HepG2 (cell line): ENCODE measurements at regions not wholly inside any gene's neighbourhood (a gene's known extent, or its start where the extent isn't known, plus 50 kb on each side); places are given as distances from the start of the nearest gene placed in this dataset.

Source experiments
- ATAC-seq: fragments of 200-7000 bp; cut with Tn5 transposase; 3 replicates; pipeline ENCODE4 v1.9.1; 2020; ENCODE audit warnings: mild to moderate bottlenecking, moderate library complexity
- BruUV-seq: library from RNA; stranded (reverse); fragments of 400-500 nt; replicated peaks from 2 replicates; lab custom pipeline; 2021; lab: Mats Ljungman, UMichigan
- CTCF ChIA-PET: fragments of 300-600 bp; formaldehyde crosslinking; extraction: SDS; loops from one replicate; lab custom pipeline; 2021; ENCODE audit warnings: low total read pairs, inconsistent platforms, low intra/inter-chr PET ratio; lab: Yijun Ruan, JAX
- POLR2A ChIA-PET: fragments of 350-600 bp; sonication (Branson Sonifier 250); formaldehyde crosslinking; loops from one replicate; lab custom pipeline; 2020; ENCODE audit warnings: antibody characterized with exemption, inconsistent platforms; lab: Yijun Ruan, JAX
- DNase-seq: peaks from one replicate; pipeline ENCODE4 v3.0.0-alpha.2; 2015; ENCODE audit warnings: low spot score
- FAIRE-seq: peaks from 3 replicates; lab custom pipeline; 2011; peaks lifted over from hg19 to GRCh38; lab: Jason Lieb, UNC
- H2AFZ ChIP-seq: one replicate; pipeline ENCODE4 v1.6.1; 2011; ENCODE audit warnings: low read length, inconsistent platforms
- H3K27ac ChIP-seq: fragments of 300-600 bp; 3 replicates; pipeline ENCODE4 v1.8.0; 2011; ENCODE audit warnings: mixed run types, mild to moderate bottlenecking, mixed read lengths, low read length, inconsistent platforms; ENCODE audit not compliant: insufficient read depth; ENCODE audit errors: extremely low read length
- H3K27me3 ChIP-seq, 2 experiments: fragments of 200-600 bp in 1 of 2; 2 replicates in 1 of 2; 3 replicates in 1 of 2; pipeline versions ENCODE4 v1.6.0 to v1.8.0; 2011; ENCODE audit warnings: low read length in 2 of 2, mild to moderate bottlenecking in 2 of 2, moderate library complexity in 2 of 2, inconsistent platforms in 1 of 2; ENCODE audit not compliant: insufficient read depth in 2 of 2, control insufficient read depth in 1 of 2
- H3K36me3 ChIP-seq, 2 experiments: fragments of 200-600 bp in 1 of 2; replicated peaks in 1 of 2; 2 replicates in 1 of 2; 3 replicates in 1 of 2; pipeline versions ENCODE4 v1.5.1 to v1.8.0; 2011; ENCODE audit warnings: low read length in 2 of 2, inconsistent platforms in 1 of 2; ENCODE audit not compliant: insufficient read depth in 2 of 2, control insufficient read depth in 1 of 2
- H3K4me1 ChIP-seq: 2 replicates; pipeline ENCODE4 v1.5.1; 2012; ENCODE audit warnings: low read length, inconsistent platforms; ENCODE audit not compliant: insufficient read depth
- H3K4me2 ChIP-seq: 2 replicates; pipeline ENCODE4 v1.6.0; 2011; ENCODE audit warnings: low read depth, low read length, inconsistent platforms
- H3K4me3 ChIP-seq, 3 experiments: fragments of 200-600 bp in 1 of 3; sonication (generic), shearing (Covaris generic) in 1 of 3; replicated peaks in 1 of 3; 2 replicates each; pipeline ENCODE4 v1.5.1; 2011 to 2016; ENCODE audit warnings: low read length in 3 of 3, inconsistent platforms in 2 of 3, low read depth in 2 of 3, mild to moderate bottlenecking in 2 of 3, control low read depth in 1 of 3, mixed read lengths in 1 of 3; ENCODE audit not compliant: insufficient read depth in 1 of 3
- H3K79me2 ChIP-seq: one replicate; pipeline ENCODE4 v1.6.1; 2011; ENCODE audit warnings: low read length, inconsistent platforms; ENCODE audit not compliant: insufficient read depth
- H3K9ac ChIP-seq: 2 replicates; pipeline ENCODE4 v1.6.0; 2011; ENCODE audit warnings: mild to moderate bottlenecking, low read depth, low read length, inconsistent platforms; ENCODE audit not compliant: insufficient read depth
- H3K9me3 ChIP-seq: 2 replicates; pipeline ENCODE4 v1.5.1; 2012; ENCODE audit warnings: mild to moderate bottlenecking, low read length
- H4K20me1 ChIP-seq: 2 replicates; pipeline ENCODE4 v1.6.0; 2011; ENCODE audit warnings: inconsistent platforms, mild to moderate bottlenecking, low read length, moderate library complexity; ENCODE audit not compliant: insufficient read depth
- ADNP ChIP-seq: sonication (generic); formaldehyde crosslinking; IDR thresholded peaks from 2 replicates; pipeline ENCODE4 v1.4.0; 2020; ENCODE audit warnings: missing genetic modification reagents
- CAMTA2 ChIP-seq: sonication (generic); formaldehyde crosslinking; IDR thresholded peaks from 2 replicates; pipeline ENCODE4 v1.4.0; 2020; ENCODE audit warnings: mild to moderate bottlenecking, missing genetic modification reagents, borderline replicate concordance
- DPF2 ChIP-seq: sonication (generic); formaldehyde crosslinking; IDR thresholded peaks from 2 replicates; pipeline ENCODE4 v1.4.0; 2020; ENCODE audit warnings: mild to moderate bottlenecking, low read depth, missing genetic modification reagents, borderline replicate concordance
- FIP1L1 ChIP-seq: fragments of 200-400 bp; formaldehyde crosslinking; IDR thresholded peaks from 2 replicates; pipeline ENCODE4 v1.6.1; 2018; ENCODE audit warnings: low read depth, mild to moderate bottlenecking, low read length, moderate library complexity, borderline replicate concordance; ENCODE audit not compliant: insufficient read depth
- KDM5A ChIP-seq: fragments of 200-600 bp; sonication (generic); IDR thresholded peaks from 2 replicates; pipeline ENCODE4 v1.7.0; 2018; ENCODE audit warnings: antibody characterized with exemption, mild to moderate bottlenecking, low read length, borderline replicate concordance
- NR2F2 ChIP-seq: IDR thresholded peaks from 2 replicates; pipeline ENCODE4 v1.6.1; 2012; ENCODE audit warnings: low read depth, inconsistent platforms, borderline replicate concordance
- PLRG1 ChIP-seq: fragments of 450-650 bp; conservative IDR thresholded peaks from 2 replicates; pipeline ENCODE4 v1.6.1; 2016
- SMAD1 ChIP-seq: sonication (generic); formaldehyde crosslinking; IDR thresholded peaks from 2 replicates; pipeline ENCODE4 v1.4.0; 2020; ENCODE audit warnings: missing genetic modification reagents, low read depth, mild to moderate bottlenecking, borderline replicate concordance
- ZNF207 ChIP-seq: fragments of 450-650 bp; IDR thresholded peaks from 2 replicates; pipeline ENCODE4 v1.6.1; 2016; ENCODE audit warnings: antibody characterized with exemption, borderline replicate concordance
- ZNF383 ChIP-seq: sonication (generic); formaldehyde crosslinking; IDR thresholded peaks from 2 replicates; pipeline ENCODE4 v1.4.0; 2020; ENCODE audit warnings: missing genetic modification reagents, mild to moderate bottlenecking, borderline replicate concordance
- ZNF446 ChIP-seq: sonication (generic); formaldehyde crosslinking; IDR thresholded peaks from 2 replicates; pipeline ENCODE4 v1.5.0; 2020; ENCODE audit warnings: mild to moderate bottlenecking, missing genetic modification reagents
- WGBS: methylation state at CpG from one replicate; pipeline ENCODE4 v1.1.6; 2017; ENCODE audit warnings: low lambda C conversion rate; 5-methylcytosine and 5-hydroxymethylcytosine counted together
- in situ Hi-C: cut with HindIII; loops from 2 replicates; pipeline ENCODE4 v1.10.0; 2017; ENCODE audit warnings: low pct_unique_long_range_greater_than_20kb; ENCODE audit not compliant: extremely low pct_ligation_motif_present
- intact Hi-C: fragments of 100-400 bp; cut with micrococcal nuclease; formaldehyde crosslinking; loops from one replicate; pipeline ENCODE4 v1.10.0; 2022; ENCODE audit not compliant: unreplicated experiment
- TF ChIP-seq, protein P1 (sequence below): sonication (generic); formaldehyde crosslinking; IDR thresholded peaks from 2 replicates; pipeline ENCODE4 v1.5.0; 2020; ENCODE audit warnings: missing genetic modification reagents, mild to moderate bottlenecking, borderline replicate concordance
- TF ChIP-seq, protein P2 (sequence below): sonication (generic); formaldehyde crosslinking; IDR thresholded peaks from 2 replicates; pipeline ENCODE4 v1.5.0; 2020; ENCODE audit warnings: missing genetic modification reagents, mild to moderate bottlenecking, borderline replicate concordance
- TF ChIP-seq, protein P3 (sequence below): sonication (generic); formaldehyde crosslinking; IDR thresholded peaks from 2 replicates; pipeline ENCODE4 v1.9.0; 2022; ENCODE audit warnings: missing genetic modification reagents, mild to moderate bottlenecking, borderline replicate concordance

DNA sequence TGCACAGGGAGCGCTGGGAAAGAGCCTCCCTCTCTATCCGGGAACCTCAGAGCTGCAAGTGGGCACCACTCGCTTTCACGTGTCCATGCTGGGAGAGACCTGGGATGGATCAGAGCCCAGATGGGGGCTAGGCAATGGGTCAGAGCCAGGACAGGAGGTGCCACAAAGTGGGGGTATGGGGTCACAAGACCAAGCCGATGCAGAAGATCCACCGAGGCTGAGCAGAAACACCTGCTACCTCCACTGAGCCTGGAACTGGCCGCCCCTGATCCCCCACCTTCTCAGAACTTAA lies 180.9 kb upstream of the SFSWAP start:
- POLR2A ChIA-PET: no interaction called here
- no peak for ATAC-seq
- H3K27ac ChIP-seq: no peak overlapping the region
- no peaks in the 10 kb centered on the region for H3K9me3 ChIP-seq
- TF ChIP-seq, protein P1, sequence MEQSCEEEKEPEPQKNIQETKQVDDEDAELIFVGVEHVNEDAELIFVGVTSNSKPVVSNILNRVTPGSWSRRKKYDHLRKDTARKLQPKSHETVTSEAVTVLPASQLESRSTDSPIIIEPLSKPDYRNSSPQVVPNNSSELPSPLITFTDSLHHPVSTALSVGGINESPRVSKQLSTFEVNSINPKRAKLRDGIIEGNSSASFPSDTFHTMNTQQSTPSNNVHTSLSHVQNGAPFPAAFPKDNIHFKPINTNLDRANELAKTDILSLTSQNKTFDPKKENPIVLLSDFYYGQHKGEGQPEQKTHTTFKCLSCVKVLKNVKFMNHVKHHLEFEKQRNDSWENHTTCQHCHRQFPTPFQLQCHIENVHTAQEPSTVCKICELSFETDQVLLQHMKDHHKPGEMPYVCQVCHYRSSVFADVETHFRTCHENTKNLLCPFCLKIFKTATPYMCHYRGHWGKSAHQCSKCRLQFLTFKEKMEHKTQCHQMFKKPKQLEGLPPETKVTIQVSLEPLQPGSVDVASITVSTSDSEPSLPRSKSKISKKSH (CRISPR knock-in tag): no peak
- TF ChIP-seq ADNP (CRISPR knock-in tag) (no peak), ZNF207 (no peak)
- TF ChIP-seq, all 625 proteins: peak for 0
- in situ Hi-C loops: no loop called here
- CTCF ChIA-PET: no interaction called here
- Histone ChIP-seq H3K36me3 (no peaks in the 10 kb centered on the region), H3K9ac (no peak overlapping the region), H3K27me3 (peaks cover 1 to 47% of the 10 kb centered on the region in 2 experiments; a peak in 3 of 5 replicates), H3K79me2 (no peaks in the 10 kb centered on the region), H3K4me2 (no peak overlapping the region), H2AFZ (no peak overlapping the region), H4K20me1 (no peaks in the 10 kb centered on the region), H3K4me3 (no peak overlapping the region), H3K4me1 (no peaks in the 10 kb centered on the region)
- intact Hi-C loops: no loop called here
- no peak for FAIRE-seq
- no TSS peak for BruUV-seq
- DNase-seq: no peak
- 53% methylated on average over 4 of the region's 7 CpGs for WGBS

DNA sequence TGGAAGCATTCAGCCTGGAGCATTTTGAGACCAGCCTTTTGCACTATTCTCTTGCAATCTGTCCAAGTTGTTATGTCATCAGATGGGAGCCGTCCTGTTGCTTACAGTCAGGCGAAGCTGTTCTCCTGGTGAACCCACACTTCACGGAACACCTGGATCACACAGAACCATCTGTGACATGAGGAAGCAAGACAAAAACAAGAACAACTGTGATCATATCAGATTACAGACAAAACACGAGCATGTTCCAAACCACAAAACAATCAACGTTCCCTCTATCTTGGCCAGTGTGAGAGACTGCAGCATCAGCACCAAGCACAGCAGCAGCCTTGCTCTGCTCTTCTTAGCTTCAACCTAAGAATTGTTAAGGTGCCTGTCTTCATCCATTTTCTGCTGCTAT lies 180.5 kb upstream of the SFSWAP start:
- POLR2A ChIA-PET: no interaction called here
- no peak for ATAC-seq
- Histone ChIP-seq H3K9me3 (no peaks in the 10 kb centered on the region), H3K4me1 (no peaks in the 10 kb centered on the region), H3K4me2 (no peak overlapping the region), H3K27ac (no peak overlapping the region), H2AFZ (no peak overlapping the region), H4K20me1 (no peaks in the 10 kb centered on the region), H3K27me3 (peaks cover 1 to 47% of the 10 kb centered on the region in 2 experiments; a peak in 3 of 5 replicates), H3K9ac (no peak overlapping the region), H3K36me3 (no peaks in the 10 kb centered on the region), H3K4me3 (no peak overlapping the region), H3K79me2 (no peaks in the 10 kb centered on the region)
- intact Hi-C loops (no loop called here), in situ Hi-C loops (no loop called here)
- no TSS peak for BruUV-seq
- WGBS: 8% methylated on average over 5 of the region's 5 CpGs
- no peak for DNase-seq
- no peak for FAIRE-seq
- CTCF ChIA-PET: no interaction called here
- TF ChIP-seq SMAD1 (CRISPR knock-in tag) (no peak), DPF2 (no peak), FIP1L1 (no peak), KDM5A (no peak), CAMTA2 (CRISPR knock-in tag) (no peak), PLRG1 (no peak), ZNF383 (CRISPR knock-in tag) (no peak), NR2F2 (no peak), ZNF446 (CRISPR knock-in tag) (no peak)
- TF ChIP-seq, protein P2, sequence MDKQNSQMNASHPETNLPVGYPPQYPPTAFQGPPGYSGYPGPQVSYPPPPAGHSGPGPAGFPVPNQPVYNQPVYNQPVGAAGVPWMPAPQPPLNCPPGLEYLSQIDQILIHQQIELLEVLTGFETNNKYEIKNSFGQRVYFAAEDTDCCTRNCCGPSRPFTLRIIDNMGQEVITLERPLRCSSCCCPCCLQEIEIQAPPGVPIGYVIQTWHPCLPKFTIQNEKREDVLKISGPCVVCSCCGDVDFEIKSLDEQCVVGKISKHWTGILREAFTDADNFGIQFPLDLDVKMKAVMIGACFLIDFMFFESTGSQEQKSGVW: no peak
- TF ChIP-seq, protein P3, sequence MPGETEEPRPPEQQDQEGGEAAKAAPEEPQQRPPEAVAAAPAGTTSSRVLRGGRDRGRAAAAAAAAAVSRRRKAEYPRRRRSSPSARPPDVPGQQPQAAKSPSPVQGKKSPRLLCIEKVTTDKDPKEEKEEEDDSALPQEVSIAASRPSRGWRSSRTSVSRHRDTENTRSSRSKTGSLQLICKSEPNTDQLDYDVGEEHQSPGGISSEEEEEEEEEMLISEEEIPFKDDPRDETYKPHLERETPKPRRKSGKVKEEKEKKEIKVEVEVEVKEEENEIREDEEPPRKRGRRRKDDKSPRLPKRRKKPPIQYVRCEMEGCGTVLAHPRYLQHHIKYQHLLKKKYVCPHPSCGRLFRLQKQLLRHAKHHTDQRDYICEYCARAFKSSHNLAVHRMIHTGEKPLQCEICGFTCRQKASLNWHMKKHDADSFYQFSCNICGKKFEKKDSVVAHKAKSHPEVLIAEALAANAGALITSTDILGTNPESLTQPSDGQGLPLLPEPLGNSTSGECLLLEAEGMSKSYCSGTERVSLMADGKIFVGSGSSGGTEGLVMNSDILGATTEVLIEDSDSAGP: no peak
